Esophagus muscularis mucosa (tissue), 4 donors: ENCODE measurements at regions not wholly inside any gene's neighbourhood (a gene's known extent, or its start where the extent isn't known, plus 50 kb on each side); places are given as distances from the start of the nearest gene placed in this dataset.

ENCODE experiments used
- DNase-seq: peaks from one replicate; pipeline ENCODE4 v3.0.0-alpha.2; 2017; ENCODE audit errors: extremely low spot score
- H3K27ac ChIP-seq, 4 donors: fragments of 200-600 bp; sonication (generic); replicated peaks in 1 of 4; 1 replicate in 3 of 4; 2 replicates in 1 of 4; pipeline ENCODE4 v1.5.1; 2016 to 2019; ENCODE audit warnings: mild to moderate bottlenecking in 1 of 4
- H3K27me3 ChIP-seq, 4 donors: fragments of 200-600 bp; sonication (generic); one replicate each; pipeline versions ENCODE4 v1.5.1 to v1.6.0; 2016 to 2019
- H3K36me3 ChIP-seq, 4 donors: fragments of 200-600 bp; sonication (generic); one replicate each; pipeline ENCODE4 v1.5.1; 2016 to 2019
- H3K4me1 ChIP-seq, 4 donors: fragments of 200-600 bp; sonication (generic); one replicate each; pipeline ENCODE4 v1.5.1; 2016 to 2019
- H3K4me3 ChIP-seq, 4 donors: fragments of 200-600 bp; sonication (generic); 1 replicate in 2 of 4; 2 replicates in 2 of 4; pipeline ENCODE4 v1.5.1; 2016 to 2019; ENCODE audit warnings: mild to moderate bottlenecking in 4 of 4, moderate library complexity in 1 of 4
- H3K9me3 ChIP-seq, 4 donors: fragments of 200-600 bp; sonication (generic); 1 replicate in 3 of 4; 2 replicates in 1 of 4; pipeline ENCODE4 v1.5.1; 2016 to 2019
- EP300 ChIP-seq: sonication (generic); formaldehyde crosslinking; IDR thresholded peaks from one replicate; pipeline ENCODE4 v1.6.1; 2017; ENCODE audit warnings: antibody characterized with exemption
- POLR2A ChIP-seq: fragments of 450-650 bp; IDR thresholded peaks from one replicate; pipeline ENCODE4 v1.6.1; 2017; ENCODE audit warnings: antibody characterized with exemption, moderate library complexity, mild to moderate bottlenecking, low read depth
- POLR2AphosphoS5 ChIP-seq, 2 donors: sonication (generic); formaldehyde crosslinking; IDR thresholded peaks; one replicate each; pipeline ENCODE4 v1.6.1; 2017; ENCODE audit warnings: antibody characterized with exemption in 2 of 2
- WGBS: methylation state at CpG from one replicate; pipeline ENCODE4 v1.1.5; 2018; 5-methylcytosine and 5-hydroxymethylcytosine counted together
- intact Hi-C: fragments of 100-400 bp; cut with DNase I; formaldehyde crosslinking; loops from one replicate; pipeline ENCODE4 v1.15.1; 2023
- TF ChIP-seq, protein P1 (sequence below), 3 experiments: fragments of 200-600 bp in 2 of 3; fragments of 450-650 bp in 1 of 3; sonication (generic) in 2 of 3; IDR thresholded peaks; one replicate each; pipeline ENCODE4 v1.5.1; 2017 to 2019; ENCODE audit warnings: antibody characterized with exemption in 3 of 3, mild to moderate bottlenecking in 2 of 3, moderate library complexity in 1 of 3

DNA sequence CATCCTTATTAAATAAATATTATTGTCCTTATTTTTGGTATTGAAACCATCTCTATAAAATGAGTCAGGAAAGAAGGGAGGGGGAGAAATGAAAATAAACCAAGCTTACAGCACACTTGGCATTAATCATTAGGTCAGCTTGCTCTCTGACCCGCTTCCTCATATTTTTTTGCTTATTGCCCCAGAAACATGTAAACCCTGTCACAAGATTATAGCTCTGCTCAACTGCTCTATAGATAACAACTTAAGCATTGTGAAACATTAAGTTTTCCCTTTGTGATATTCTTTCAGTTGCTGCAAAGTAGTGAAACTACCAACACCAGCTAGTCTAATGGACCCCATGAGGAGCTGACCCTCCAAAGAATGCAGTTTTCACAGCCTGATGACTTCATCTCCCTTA is 819.5 kb downstream of the SLC16A7 start:
- no peaks in the 10 kb centered on the region for H3K27me3 ChIP-seq
- 79% methylated on average over 1 of the region's 1 CpG for WGBS
- no peak overlapping the region for H3K4me3 ChIP-seq
- H3K9me3 ChIP-seq = peaks cover 0 to 9% (median 5%) of the 10 kb centered on the region in 4 donors
- no peaks in the 10 kb centered on the region for H3K4me1 ChIP-seq
- no peak overlapping the region for H3K27ac ChIP-seq
- intact Hi-C loops = no loop called here
- H3K36me3 ChIP-seq = no peaks in the 10 kb centered on the region
- TF ChIP-seq, protein P1, sequence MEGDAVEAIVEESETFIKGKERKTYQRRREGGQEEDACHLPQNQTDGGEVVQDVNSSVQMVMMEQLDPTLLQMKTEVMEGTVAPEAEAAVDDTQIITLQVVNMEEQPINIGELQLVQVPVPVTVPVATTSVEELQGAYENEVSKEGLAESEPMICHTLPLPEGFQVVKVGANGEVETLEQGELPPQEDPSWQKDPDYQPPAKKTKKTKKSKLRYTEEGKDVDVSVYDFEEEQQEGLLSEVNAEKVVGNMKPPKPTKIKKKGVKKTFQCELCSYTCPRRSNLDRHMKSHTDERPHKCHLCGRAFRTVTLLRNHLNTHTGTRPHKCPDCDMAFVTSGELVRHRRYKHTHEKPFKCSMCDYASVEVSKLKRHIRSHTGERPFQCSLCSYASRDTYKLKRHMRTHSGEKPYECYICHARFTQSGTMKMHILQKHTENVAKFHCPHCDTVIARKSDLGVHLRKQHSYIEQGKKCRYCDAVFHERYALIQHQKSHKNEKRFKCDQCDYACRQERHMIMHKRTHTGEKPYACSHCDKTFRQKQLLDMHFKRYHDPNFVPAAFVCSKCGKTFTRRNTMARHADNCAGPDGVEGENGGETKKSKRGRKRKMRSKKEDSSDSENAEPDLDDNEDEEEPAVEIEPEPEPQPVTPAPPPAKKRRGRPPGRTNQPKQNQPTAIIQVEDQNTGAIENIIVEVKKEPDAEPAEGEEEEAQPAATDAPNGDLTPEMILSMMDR (IDR thresholded peaks at IDR 0.05) = no peak
- TF ChIP-seq EP300 = no peak
- TF ChIP-seq POLR2AphosphoS5 (IDR thresholded peaks at IDR 0.05) = no peak
- no peak for TF ChIP-seq POLR2A
- DNase-seq = no peak

DNA sequence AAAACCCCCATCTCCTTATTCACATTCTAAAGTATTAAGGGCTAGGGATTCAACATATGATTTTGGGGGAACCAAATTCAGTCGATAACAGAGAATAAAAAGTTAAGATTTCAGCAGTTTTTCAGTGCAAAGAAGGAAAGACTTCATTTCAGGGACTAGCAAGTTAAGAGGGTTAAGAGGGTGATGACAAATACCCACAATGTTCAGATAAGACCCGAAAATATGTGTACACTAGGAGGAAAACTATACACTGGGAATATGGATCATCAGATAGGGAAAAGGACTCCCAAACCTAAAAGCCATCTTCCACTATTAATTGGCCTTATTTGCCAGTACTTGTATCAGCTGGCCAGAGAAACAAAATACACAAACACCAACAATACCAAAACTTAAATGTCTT is 824.2 kb downstream of the SLC16A7 start:
- WGBS = 82% methylated on average over 2 of the region's 2 CpGs
- no peaks in the 10 kb centered on the region for H3K27me3 ChIP-seq
- H3K4me3 ChIP-seq = no peak overlapping the region

DNA sequence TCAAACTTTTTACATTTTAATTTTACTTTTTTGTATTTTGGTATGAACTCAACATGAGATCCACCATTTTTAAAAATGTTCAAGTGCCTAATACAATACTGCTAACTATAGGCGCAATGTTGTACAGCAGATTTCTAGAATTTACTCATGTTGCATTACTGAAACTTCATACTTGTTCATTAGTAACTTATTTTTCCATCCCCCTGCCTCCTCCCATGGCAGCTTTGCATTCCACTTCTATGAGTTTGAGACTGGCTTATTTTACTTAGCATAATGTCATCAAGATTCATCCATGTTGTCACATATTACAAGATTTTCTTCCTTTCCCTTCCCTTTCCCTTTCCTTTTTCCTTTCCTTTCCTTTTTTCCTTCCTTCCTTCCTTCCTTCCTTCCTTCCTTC is 825.9 kb downstream of the SLC16A7 start:
- Histone ChIP-seq H3K27me3 (no peaks in the 10 kb centered on the region), H3K4me3 (no peak overlapping the region), H3K9me3 (no peaks in the 10 kb centered on the region), H3K4me1 (no peaks in the 10 kb centered on the region), H3K36me3 (no peaks in the 10 kb centered on the region), H3K27ac (no peak overlapping the region)
- intact Hi-C loops = no loop called here
- WGBS = 87% methylated on average over 1 of the region's 1 CpG
- no peak for DNase-seq
- TF ChIP-seq, protein P1 (IDR thresholded peaks at IDR 0.05) = no peak
- no peak for TF ChIP-seq POLR2AphosphoS5 (IDR thresholded peaks at IDR 0.05)
- TF ChIP-seq POLR2A = no peak
- TF ChIP-seq EP300 = no peak

More for the DNA sequence above, 824.2 kb downstream of the SLC16A7 start:
- intact Hi-C loops = no loop called here
- Histone ChIP-seq H3K4me1 (no peaks in the 10 kb centered on the region), H3K9me3 (peaks cover 0 to 9% (median 5%) of the 10 kb centered on the region in 4 donors), H3K36me3 (no peaks in the 10 kb centered on the region), H3K27ac (no peak overlapping the region)
- DNase-seq = no peak
- TF ChIP-seq POLR2AphosphoS5 (IDR thresholded peaks at IDR 0.05) (no peak), EP300 (no peak), POLR2A (no peak)
- TF ChIP-seq, protein P1 (IDR thresholded peaks at IDR 0.05) = no peak

DNA sequence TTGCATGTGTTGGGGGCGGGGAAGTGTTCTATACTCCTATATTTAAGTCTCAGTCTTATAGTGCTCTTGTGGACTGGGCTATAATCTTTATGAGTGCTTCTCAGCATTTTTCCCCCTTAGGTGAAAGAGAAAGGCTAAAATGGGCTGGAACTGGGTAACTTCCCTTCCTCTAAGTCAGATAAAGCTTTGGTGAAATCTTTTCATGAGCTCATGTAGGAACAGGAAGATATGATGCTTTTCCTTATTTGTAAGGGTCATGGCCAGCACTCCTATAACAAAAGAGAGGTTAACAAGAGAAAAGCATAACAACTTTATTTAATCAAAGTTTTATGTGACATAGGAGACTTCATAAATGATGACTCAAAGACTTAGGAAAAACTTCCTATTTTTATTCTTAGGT is 841.5 kb downstream of the SLC16A7 start:
- Histone ChIP-seq H3K27ac (no peak overlapping the region), H3K4me3 (no peak overlapping the region), H3K4me1 (no peaks in the 10 kb centered on the region), H3K36me3 (no peaks in the 10 kb centered on the region), H3K9me3 (no peaks in the 10 kb centered on the region), H3K27me3 (no peaks in the 10 kb centered on the region)
- 88% methylated on average over 1 of the region's 1 CpG for whole genome bisulfite sequencing
- TF ChIP-seq EP300 (no peak), POLR2AphosphoS5 (IDR thresholded peaks at IDR 0.05) (no peak), POLR2A (no peak)
- TF ChIP-seq, protein P1 (IDR thresholded peaks at IDR 0.05) = no peak
- no peak for DNase-seq
- intact Hi-C loops = no loop called here

DNA sequence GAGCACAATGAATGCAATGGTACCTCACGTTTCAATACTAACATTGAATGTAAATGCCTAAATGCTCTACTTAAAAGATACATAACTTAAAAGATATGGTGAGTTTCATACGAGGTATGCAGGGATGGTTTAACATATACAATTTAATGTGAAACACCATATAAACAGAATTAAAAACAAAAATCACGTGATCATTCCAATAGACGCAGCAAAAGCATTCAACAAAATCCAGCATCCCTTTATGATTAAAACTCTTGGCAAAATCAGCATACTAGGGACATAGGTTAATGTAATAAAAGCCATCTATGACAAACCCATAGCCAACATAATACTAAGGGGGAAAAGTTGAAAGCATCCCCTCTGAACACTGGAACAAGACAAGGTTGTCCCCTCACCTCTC is 845.7 kb downstream of the SLC16A7 start:
- 83% methylated on average over 4 of the region's 4 CpGs for WGBS
- no peaks in the 10 kb centered on the region for H3K36me3 ChIP-seq
- no peak overlapping the region for H3K27ac ChIP-seq
- no peaks in the 10 kb centered on the region for H3K9me3 ChIP-seq
- no peaks in the 10 kb centered on the region for H3K27me3 ChIP-seq
- H3K4me3 ChIP-seq = no peak overlapping the region
- intact Hi-C loops = no loop called here
- TF ChIP-seq, protein P1 (IDR thresholded peaks at IDR 0.05) = no peak
- no peak for TF ChIP-seq EP300
- TF ChIP-seq POLR2AphosphoS5 (IDR thresholded peaks at IDR 0.05) = no peak
- no peak for DNase-seq
- H3K4me1 ChIP-seq = no peaks in the 10 kb centered on the region
